Keratinocyte (primary cell): ENCODE measurements at regions not wholly inside any gene's neighbourhood (a gene's known extent, or its start where the extent isn't known, plus 50 kb on each side); places are given as distances from the start of the nearest gene placed in this dataset.

ENCODE experiments used
- CTCF ChIP-seq, 3 experiments: IDR thresholded peaks in 1 of 3; conservative IDR thresholded peaks in 1 of 3; optimal IDR thresholded peaks in 1 of 3; 2 replicates in 2 of 3; 3 replicates in 1 of 3; pipeline versions ENCODE3 to v1.5.1; 2011; ENCODE audit warnings: low read length in 3 of 3, mild to moderate bottlenecking in 3 of 3, moderate library complexity in 2 of 3, control low read depth in 1 of 3, inconsistent platforms in 1 of 3; ENCODE audit not compliant: insufficient read depth in 2 of 3; ENCODE audit errors: extremely low read depth in 1 of 3
- EZH2 ChIP-seq: IDR thresholded peaks from one replicate; pipeline ENCODE4 v1.6.1; 2012; ENCODE audit warnings: inconsistent platforms, mild to moderate bottlenecking, low read length, moderate library complexity

- TF ChIP-seq EZH2: no peak
- no peak for TF ChIP-seq CTCF (optimal IDR thresholded peaks at IDR 0.05 in 1 of 3, IDR thresholded peaks at IDR 0.05 in 1 of 3, conservative IDR thresholded peaks at IDR 0.05 in 1 of 3; ENCODE audit: extremely low read depth in 1 of 3, insufficient read depth in 2 of 3, low read length in 3 of 3)
These were observed 317.1 kb upstream of the ZMIZ1 start for GRCh38 chr10:78751716-78752115.
